K562 (cell line): ENCODE measurements at regions not wholly inside any gene's neighbourhood (a gene's known extent, or its start where the extent isn't known, plus 50 kb on each side); places are given as distances from the start of the nearest gene placed in this dataset.

ENCODE experiments used
- ADNP ChIP-seq: fragments of 200-800 bp; sonication (Bioruptor generic); IDR thresholded peaks from 2 replicates; pipeline ENCODE4 v1.6.1; 2016; ENCODE audit warnings: missing genetic modification characterization, missing compliant biosample characterization
- CXXC5 ChIP-seq: fragments of 250-450 bp; sonication (Bioruptor Pico); IDR thresholded peaks from 2 replicates; pipeline ENCODE4 v1.8.0; 2022; ENCODE audit warnings: inconsistent platforms, mild to moderate bottlenecking, moderate library complexity
- KLF1 ChIP-seq: fragments of 450-650 bp; IDR thresholded peaks from 2 replicates; pipeline ENCODE4 v1.6.1; 2016; ENCODE audit warnings: missing genetic modification characterization, missing compliant biosample characterization
- TF ChIP-seq, protein P1 (sequence below), 2 experiments: fragments of 450-650 bp; formaldehyde crosslinking in 1 of 2; IDR thresholded peaks; 2 replicates each; pipeline versions ENCODE4 v1.4.0 to v1.6.1; 2014 to 2020; ENCODE audit warnings: mild to moderate bottlenecking in 2 of 2, borderline replicate concordance in 1 of 2, low read depth in 1 of 2

DNA sequence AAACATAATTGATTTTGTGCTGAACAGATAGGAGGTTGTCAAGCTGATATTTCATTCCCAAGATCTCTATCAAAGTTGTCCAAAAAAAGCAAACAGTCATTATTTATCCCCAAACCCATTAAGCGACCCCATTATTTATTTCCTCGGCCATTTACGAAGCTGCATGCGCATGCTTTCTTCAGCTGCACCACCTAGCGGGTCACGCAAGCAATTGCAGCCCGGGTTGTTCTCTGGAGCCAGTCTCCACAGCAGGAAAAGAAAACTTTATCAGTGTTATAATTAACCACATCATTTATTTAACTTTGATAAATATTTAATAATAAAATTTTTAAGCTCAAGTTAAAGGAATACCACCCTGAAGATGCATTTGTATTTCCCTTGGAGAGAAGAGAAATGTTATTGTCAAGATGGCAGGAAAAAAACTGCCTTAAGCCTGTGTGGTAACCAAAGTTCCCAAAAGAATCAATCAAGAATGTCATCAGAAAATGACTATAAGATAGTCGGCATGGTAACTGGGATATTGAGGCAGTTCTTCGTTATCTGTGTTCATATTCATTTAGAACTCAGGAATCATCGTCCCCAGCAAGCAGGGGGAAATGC, 304.7 kb downstream of the FBXO15 start (continued):
- TF ChIP-seq, protein P1, sequence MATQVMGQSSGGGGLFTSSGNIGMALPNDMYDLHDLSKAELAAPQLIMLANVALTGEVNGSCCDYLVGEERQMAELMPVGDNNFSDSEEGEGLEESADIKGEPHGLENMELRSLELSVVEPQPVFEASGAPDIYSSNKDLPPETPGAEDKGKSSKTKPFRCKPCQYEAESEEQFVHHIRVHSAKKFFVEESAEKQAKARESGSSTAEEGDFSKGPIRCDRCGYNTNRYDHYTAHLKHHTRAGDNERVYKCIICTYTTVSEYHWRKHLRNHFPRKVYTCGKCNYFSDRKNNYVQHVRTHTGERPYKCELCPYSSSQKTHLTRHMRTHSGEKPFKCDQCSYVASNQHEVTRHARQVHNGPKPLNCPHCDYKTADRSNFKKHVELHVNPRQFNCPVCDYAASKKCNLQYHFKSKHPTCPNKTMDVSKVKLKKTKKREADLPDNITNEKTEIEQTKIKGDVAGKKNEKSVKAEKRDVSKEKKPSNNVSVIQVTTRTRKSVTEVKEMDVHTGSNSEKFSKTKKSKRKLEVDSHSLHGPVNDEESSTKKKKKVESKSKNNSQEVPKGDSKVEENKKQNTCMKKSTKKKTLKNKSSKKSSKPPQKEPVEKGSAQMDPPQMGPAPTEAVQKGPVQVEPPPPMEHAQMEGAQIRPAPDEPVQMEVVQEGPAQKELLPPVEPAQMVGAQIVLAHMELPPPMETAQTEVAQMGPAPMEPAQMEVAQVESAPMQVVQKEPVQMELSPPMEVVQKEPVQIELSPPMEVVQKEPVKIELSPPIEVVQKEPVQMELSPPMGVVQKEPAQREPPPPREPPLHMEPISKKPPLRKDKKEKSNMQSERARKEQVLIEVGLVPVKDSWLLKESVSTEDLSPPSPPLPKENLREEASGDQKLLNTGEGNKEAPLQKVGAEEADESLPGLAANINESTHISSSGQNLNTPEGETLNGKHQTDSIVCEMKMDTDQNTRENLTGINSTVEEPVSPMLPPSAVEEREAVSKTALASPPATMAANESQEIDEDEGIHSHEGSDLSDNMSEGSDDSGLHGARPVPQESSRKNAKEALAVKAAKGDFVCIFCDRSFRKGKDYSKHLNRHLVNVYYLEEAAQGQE (IDR thresholded peaks at IDR 0.05; ENCODE audit: borderline replicate concordance), result peak; percentile 36; the same call in 1 of the 2 replicates
- TF ChIP-seq, protein P1 (CRISPR knock-in tag; IDR thresholded peaks at IDR 0.05; ENCODE audit: low read depth), result no peak
- TF ChIP-seq CXXC5 (CRISPR knock-in tag) (no peak), KLF1 (tag) (no peak), ADNP (tag) (no peak)
